Activated B cell treated with CpG ODN at 0.5 μM for 24 hours (primary cell): ENCODE measurements at regions not wholly inside any gene's neighbourhood (a gene's known extent, or its start where the extent isn't known, plus 50 kb on each side); places are given as distances from the start of the nearest gene placed in this dataset.

ENCODE experiments used
- ATAC-seq: fragments of 200-7000 bp; cut with Tn5 transposase; one replicate; pipeline ENCODE4 v1.10.0; 2021; ENCODE audit warnings: low read depth, mild to moderate bottlenecking, moderate library complexity
- CTCF ChIA-PET: fragments of 350-600 bp; sonication (Branson Sonifier 250); formaldehyde crosslinking; loops from one replicate; lab custom pipeline; 2021; ENCODE audit warnings: antibody characterized with exemption; lab: Charles Lee
- POLR2A ChIA-PET: fragments of 350-600 bp; sonication (Branson Sonifier 250); formaldehyde crosslinking; loops from one replicate; lab custom pipeline; 2021; ENCODE audit warnings: antibody characterized with exemption; lab: Charles Lee
- DNase-seq: peaks from one replicate; pipeline ENCODE4 v3.0.0; 2022
- H3K27ac Mint-ChIP-seq: one replicate; pipeline ENCODE4 v1.8.0; 2020; ENCODE audit warnings: mixed read lengths
- H3K27me3 Mint-ChIP-seq: one replicate; pipeline ENCODE4 v1.8.0; 2021; ENCODE audit warnings: mixed read lengths
- H3K36me3 Mint-ChIP-seq: one replicate; pipeline ENCODE4 v1.8.0; 2021; ENCODE audit warnings: low read depth, mixed read lengths
- H3K4me1 Mint-ChIP-seq: one replicate; pipeline ENCODE4 v1.8.0; 2021; ENCODE audit warnings: mixed read lengths
- H3K4me3 Mint-ChIP-seq: one replicate; pipeline ENCODE4 v1.8.0; 2020; ENCODE audit warnings: mild to moderate bottlenecking, mixed read lengths
- H3K9me3 Mint-ChIP-seq: one replicate; pipeline ENCODE4 v1.8.0; 2020; ENCODE audit warnings: mixed read lengths
- intact Hi-C: fragments of 100-400 bp; cut with micrococcal nuclease; formaldehyde crosslinking; loops from one replicate; pipeline ENCODE4 v1.15.1; 2024
- TF ChIP-seq, protein P1 (sequence below): fragments of 200-600 bp; IDR thresholded peaks from one replicate; pipeline ENCODE4 v1.8.0; 2022; ENCODE audit warnings: antibody characterized with exemption, mild to moderate bottlenecking

DNA sequence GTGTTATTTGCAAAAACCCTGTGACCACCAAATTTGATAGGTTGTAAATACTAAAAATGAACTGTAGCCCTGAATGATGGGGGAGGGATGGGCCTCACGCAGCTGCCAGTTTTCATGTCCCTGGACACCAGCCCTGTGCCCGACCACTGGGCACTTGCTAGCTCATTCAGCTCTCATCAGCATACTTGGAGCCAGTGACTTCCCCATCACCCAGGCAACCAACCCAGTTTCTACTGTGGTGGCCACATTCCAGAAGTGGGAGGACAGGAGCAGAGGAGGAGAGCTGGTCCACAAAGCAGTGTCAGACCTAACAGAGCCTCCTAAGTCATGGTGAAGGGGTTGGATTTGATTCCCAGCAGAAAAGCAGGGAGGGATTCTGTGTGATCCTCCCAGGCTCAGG is 128.2 kb downstream of the CPEB2 start:
- Mint-ChIP-seq H3K4me1 (no peaks in the 10 kb centered on the region), H3K36me3 (no peaks in the 10 kb centered on the region), H3K9me3 (peaks cover 5% of the 10 kb centered on the region), H3K27me3 (peaks cover 3% of the 10 kb centered on the region), H3K4me3 (no peak overlapping the region), H3K27ac (no peak overlapping the region)
- CTCF ChIA-PET: no interaction called here
- ATAC-seq: no peak
- POLR2A ChIA-PET: no interaction called here
- intact Hi-C loops: no loop called here
- TF ChIP-seq, protein P1, sequence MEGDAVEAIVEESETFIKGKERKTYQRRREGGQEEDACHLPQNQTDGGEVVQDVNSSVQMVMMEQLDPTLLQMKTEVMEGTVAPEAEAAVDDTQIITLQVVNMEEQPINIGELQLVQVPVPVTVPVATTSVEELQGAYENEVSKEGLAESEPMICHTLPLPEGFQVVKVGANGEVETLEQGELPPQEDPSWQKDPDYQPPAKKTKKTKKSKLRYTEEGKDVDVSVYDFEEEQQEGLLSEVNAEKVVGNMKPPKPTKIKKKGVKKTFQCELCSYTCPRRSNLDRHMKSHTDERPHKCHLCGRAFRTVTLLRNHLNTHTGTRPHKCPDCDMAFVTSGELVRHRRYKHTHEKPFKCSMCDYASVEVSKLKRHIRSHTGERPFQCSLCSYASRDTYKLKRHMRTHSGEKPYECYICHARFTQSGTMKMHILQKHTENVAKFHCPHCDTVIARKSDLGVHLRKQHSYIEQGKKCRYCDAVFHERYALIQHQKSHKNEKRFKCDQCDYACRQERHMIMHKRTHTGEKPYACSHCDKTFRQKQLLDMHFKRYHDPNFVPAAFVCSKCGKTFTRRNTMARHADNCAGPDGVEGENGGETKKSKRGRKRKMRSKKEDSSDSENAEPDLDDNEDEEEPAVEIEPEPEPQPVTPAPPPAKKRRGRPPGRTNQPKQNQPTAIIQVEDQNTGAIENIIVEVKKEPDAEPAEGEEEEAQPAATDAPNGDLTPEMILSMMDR: no peak
- DNase-seq: no peak

DNA sequence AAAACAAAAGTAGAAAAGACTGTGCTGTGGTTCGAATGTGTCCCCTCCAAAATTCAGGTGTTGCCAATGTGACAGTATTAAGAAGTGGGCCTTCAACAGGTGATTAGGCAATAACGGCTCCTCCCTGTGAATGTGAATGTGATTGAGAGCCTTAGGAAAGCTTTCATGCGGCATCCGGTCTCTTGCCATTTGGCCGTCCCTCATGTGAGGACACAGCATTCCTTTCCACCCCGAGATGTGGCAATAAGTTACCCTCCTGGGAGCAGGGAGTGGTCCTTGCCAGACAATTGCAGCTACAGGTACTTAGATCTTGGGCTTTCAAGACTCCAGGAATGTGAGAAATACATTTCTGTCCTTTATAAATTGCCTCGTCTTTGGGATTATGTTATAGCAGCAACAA is 129.3 kb downstream of the CPEB2 start:
- DNase-seq (no peak), ATAC-seq (no peak)
- Mint-ChIP-seq H3K36me3 (no peaks in the 10 kb centered on the region), H3K9me3 (peaks cover 9% of the 10 kb centered on the region), H3K4me3 (no peak overlapping the region), H3K27ac (no peak overlapping the region), H3K27me3 (peaks cover 3% of the 10 kb centered on the region), H3K4me1 (no peaks in the 10 kb centered on the region)
- ChIA-PET POLR2A (no interaction called here), CTCF (no interaction called here)
- TF ChIP-seq, protein P1: no peak
- intact Hi-C loops: no loop called here

DNA sequence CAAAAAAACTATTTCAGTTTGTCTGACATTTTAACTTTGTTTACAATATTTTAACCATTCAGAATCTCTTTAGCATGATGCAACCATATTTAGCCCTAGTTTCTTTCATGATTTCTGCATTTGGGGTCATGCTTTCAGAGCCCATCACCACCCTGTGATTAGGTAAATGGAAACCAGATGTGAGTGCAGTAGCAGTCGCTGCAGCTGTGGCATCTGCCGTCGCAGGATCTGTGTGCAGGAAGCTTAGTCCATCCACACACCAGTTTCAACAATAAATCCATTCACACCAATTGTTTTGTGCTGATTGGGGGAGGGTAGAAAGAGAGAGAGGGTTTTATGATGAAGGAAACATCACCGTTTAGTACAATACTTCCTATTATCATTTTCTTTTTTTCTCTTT is 130.5 kb downstream of the CPEB2 start:
- CTCF ChIA-PET: no interaction called here
- peaks cover 3% of the 10 kb centered on the region for H3K27me3 Mint-ChIP-seq
- TF ChIP-seq, protein P1: no peak
- H3K36me3 Mint-ChIP-seq: no peaks in the 10 kb centered on the region
- intact Hi-C loops: no loop called here
- peaks cover 14% of the 10 kb centered on the region for H3K9me3 Mint-ChIP-seq
- H3K4me3 Mint-ChIP-seq: no peak overlapping the region
- ATAC-seq (no peak), DNase-seq (no peak)
- POLR2A ChIA-PET: no interaction called here
- no peak overlapping the region for H3K27ac Mint-ChIP-seq
- H3K4me1 Mint-ChIP-seq: no peaks in the 10 kb centered on the region

DNA sequence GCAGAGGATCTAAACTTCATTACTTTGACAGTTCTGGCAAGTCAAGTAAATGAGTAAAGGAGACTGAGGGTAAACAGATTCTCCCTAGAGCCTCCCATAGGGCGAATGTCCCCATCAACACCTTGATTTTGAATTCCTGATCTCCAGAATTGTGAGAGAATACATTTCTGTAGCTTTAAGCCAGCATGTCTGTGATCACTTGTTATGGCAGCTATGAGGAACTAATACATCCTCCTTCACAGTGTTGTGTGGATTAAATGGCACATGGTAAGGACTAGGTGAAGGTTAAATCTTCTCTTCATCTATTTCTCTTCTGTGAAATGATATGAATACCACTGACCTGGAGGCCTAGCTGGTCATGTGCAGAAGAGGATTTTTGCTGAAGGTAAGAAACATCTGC is 137.3 kb downstream of the CPEB2 start:
- Mint-ChIP-seq H3K36me3 (no peaks in the 10 kb centered on the region), H3K4me1 (no peaks in the 10 kb centered on the region), H3K4me3 (no peak overlapping the region), H3K27ac (no peak overlapping the region), H3K9me3 (peaks cover 16% of the 10 kb centered on the region), H3K27me3 (no peaks in the 10 kb centered on the region)
- POLR2A ChIA-PET: no interaction called here
- intact Hi-C loops: no loop called here
- no peak for DNase-seq
- TF ChIP-seq, protein P1: no peak
- CTCF ChIA-PET: no interaction called here
- ATAC-seq: no peak

- POLR2A ChIA-PET: no interaction called here
- TF ChIP-seq, protein P1: no peak
- intact Hi-C loops: no loop called here
- peaks cover 3% of the 10 kb centered on the region for H3K9me3 Mint-ChIP-seq
- DNase-seq (no peak), ATAC-seq (no peak)
- no peak overlapping the region for H3K4me3 Mint-ChIP-seq
- CTCF ChIA-PET: no interaction called here
- no peaks in the 10 kb centered on the region for H3K27me3 Mint-ChIP-seq
- no peaks in the 10 kb centered on the region for H3K36me3 Mint-ChIP-seq
- H3K4me1 Mint-ChIP-seq: no peaks in the 10 kb centered on the region
- H3K27ac Mint-ChIP-seq: no peak overlapping the region
Measured at GRCh38 chr4:15142201-15142600, 139.9 kb downstream of the CPEB2 start.
